ENCODE measurements at regions not wholly inside any gene's neighbourhood (a gene's known extent, or its start where the extent isn't known, plus 50 kb on each side); places are given as distances from the start of the nearest gene placed in this dataset.

GRCh38 chr1:78758506-78758905 is 108.9 kb downstream of the IFI44 start:
- Mint-ChIP-seq H3K27ac (no peak overlapping the region), H3K4me1 (no peaks in the 10 kb centered on the region), H3K9me3 (peaks cover 18% of the 10 kb centered on the region), H3K4me3 (no peak overlapping the region), H3K36me3 (ENCODE audit: low read depth) (no peaks in the 10 kb centered on the region), H3K27me3 (ENCODE audit: insufficient read depth) (no peaks in the 10 kb centered on the region)
- no peak for TF ChIP-seq CTCF (conservative IDR thresholded peaks at IDR 0.05)
- H3K27me3 ChIP-seq (ENCODE audit: control insufficient read depth, insufficient read depth, low read length, poor library complexity, severe bottlenecking), result no peaks in the 10 kb centered on the region
- no peak for DNase-seq
- H3K9ac ChIP-seq (ENCODE audit: extremely low read depth, low read length, poor library complexity, severe bottlenecking), result no peak overlapping the region
- H3K27ac ChIP-seq (ENCODE audit: low read depth, low read length), result no peak overlapping the region
- H3K9me3 ChIP-seq (ENCODE audit: control insufficient read depth, low read length), result peaks cover 20% of the 10 kb centered on the region
- no peaks in the 10 kb centered on the region for H3K36me3 ChIP-seq (ENCODE audit: control insufficient read depth, insufficient read depth, low read length)
- H3K4me1 ChIP-seq (ENCODE audit: control insufficient read depth, insufficient read depth, low read length), result no peaks in the 10 kb centered on the region
- 92 to 98% methylated on average over 2 to 4 of the region's 4 CpGs for WGBS, 2 experiments (ENCODE audit: insufficient coverage in 1 of 2, insufficient read length in 1 of 2)
- no peak overlapping the region for H3K4me3 ChIP-seq (ENCODE audit: low read length)

- 74% methylated on average over 3 of the region's 3 CpGs; no CpG with 5 or more reads in 1 of the 2 experiments for WGBS, 2 experiments (ENCODE audit: insufficient coverage in 1 of 2, insufficient read length in 1 of 2)
- H3K27ac ChIP-seq (ENCODE audit: low read depth, low read length), result no peak overlapping the region
Observed at GRCh38 chr1:78759881-78760280, 110.2 kb downstream of the IFI44 start.

DNA sequence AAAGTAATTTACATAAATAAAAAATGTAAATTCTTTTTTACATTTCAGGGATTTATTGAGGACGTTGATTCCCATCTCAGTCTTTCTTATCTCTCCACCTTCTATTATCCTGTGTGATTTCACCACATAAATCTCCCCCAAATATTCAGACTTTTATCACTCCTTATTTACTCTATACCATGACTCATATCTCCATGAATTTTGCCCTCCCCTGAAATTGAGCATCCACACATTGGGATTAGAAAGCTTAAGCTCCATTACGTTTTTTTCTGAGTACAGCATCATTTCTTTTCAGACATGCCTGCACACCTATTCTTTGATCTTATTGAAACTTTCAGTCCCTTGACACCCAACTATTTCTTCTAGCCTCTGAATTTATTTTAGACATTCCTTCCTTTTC is 111.2 kb downstream of the IFI44 start:
- Mint-ChIP-seq H3K9me3 (no peaks in the 10 kb centered on the region), H3K4me3 (no peak overlapping the region), H3K36me3 (ENCODE audit: low read depth) (no peaks in the 10 kb centered on the region), H3K4me1 (no peaks in the 10 kb centered on the region), H3K27ac (no peak overlapping the region), H3K27me3 (ENCODE audit: insufficient read depth) (no peaks in the 10 kb centered on the region)
- H3K9ac ChIP-seq (ENCODE audit: extremely low read depth, low read length, poor library complexity, severe bottlenecking), result no peak overlapping the region
- 82% methylated on average over 1 to 2 of the region's 2 CpGs for WGBS, 2 experiments (ENCODE audit: insufficient coverage in 1 of 2, insufficient read length in 1 of 2)
- H3K4me1 ChIP-seq (ENCODE audit: control insufficient read depth, insufficient read depth, low read length), result no peaks in the 10 kb centered on the region
- H3K27me3 ChIP-seq (ENCODE audit: control insufficient read depth, insufficient read depth, low read length, poor library complexity, severe bottlenecking), result no peaks in the 10 kb centered on the region
- no peaks in the 10 kb centered on the region for H3K36me3 ChIP-seq (ENCODE audit: control insufficient read depth, insufficient read depth, low read length)
- H3K4me3 ChIP-seq (ENCODE audit: low read length), result no peak overlapping the region
- no peak overlapping the region for H3K27ac ChIP-seq (ENCODE audit: low read depth, low read length)
- TF ChIP-seq CTCF (conservative IDR thresholded peaks at IDR 0.05), result no peak
- no peaks in the 10 kb centered on the region for H3K9me3 ChIP-seq (ENCODE audit: control insufficient read depth, low read length)
- no peak for DNase-seq

More at GRCh38 chr1:78759881-78760280, 110.2 kb downstream of the IFI44 start:
- Histone ChIP-seq H3K9me3 (ENCODE audit: control insufficient read depth, low read length) (peaks cover 6% of the 10 kb centered on the region), H3K27me3 (ENCODE audit: control insufficient read depth, insufficient read depth, low read length, poor library complexity, severe bottlenecking) (no peaks in the 10 kb centered on the region), H3K4me1 (ENCODE audit: control insufficient read depth, insufficient read depth, low read length) (no peaks in the 10 kb centered on the region), H3K9ac (ENCODE audit: extremely low read depth, low read length, poor library complexity, severe bottlenecking) (no peak overlapping the region), H3K4me3 (ENCODE audit: low read length) (no peak overlapping the region), H3K36me3 (ENCODE audit: control insufficient read depth, insufficient read depth, low read length) (no peaks in the 10 kb centered on the region)
- Mint-ChIP-seq H3K9me3 (peaks cover 7% of the 10 kb centered on the region), H3K27ac (no peak overlapping the region), H3K27me3 (ENCODE audit: insufficient read depth) (no peaks in the 10 kb centered on the region), H3K4me3 (no peak overlapping the region), H3K36me3 (ENCODE audit: low read depth) (no peaks in the 10 kb centered on the region), H3K4me1 (no peaks in the 10 kb centered on the region)
- TF ChIP-seq CTCF (conservative IDR thresholded peaks at IDR 0.05), result no peak
- DNase-seq, result no peak

All from endodermal cell (in vitro differentiated cells).